GM21526 (cell line): ENCODE measurements at regions not wholly inside any gene's neighbourhood (a gene's known extent, or its start where the extent isn't known, plus 50 kb on each side); places are given as distances from the start of the nearest gene placed in this dataset.

ENCODE experiments used
- ATAC-seq: cut with Tn5 transposase; IDR thresholded peaks from one replicate; pipeline ENCODE4 v1.9.1; 2021; ENCODE audit warnings: moderate library complexity; ENCODE audit not compliant: unreplicated experiment, low FRiP score

DNA sequence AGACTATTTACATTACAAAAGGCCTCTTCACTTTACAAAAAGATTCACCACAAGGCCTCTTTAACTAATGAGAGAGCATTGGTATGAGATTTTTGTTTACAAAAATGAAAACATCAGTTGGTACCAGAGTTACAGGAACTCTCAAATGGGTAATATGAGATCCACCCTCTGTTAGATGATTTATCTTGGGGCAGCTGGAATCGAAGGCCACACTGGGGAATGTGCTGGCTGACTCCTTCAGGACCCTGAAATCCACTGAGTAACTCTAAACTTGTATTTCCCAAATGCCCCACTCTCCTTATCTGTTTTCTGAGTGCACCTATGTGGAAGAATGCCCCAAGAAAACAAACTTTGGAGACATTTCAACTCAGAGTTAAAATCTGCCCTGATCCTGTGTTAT is 232.9 kb upstream of the F9 start:
- no peak for ATAC-seq

GRCh38 chrX:139293991-139294390 is 236.5 kb upstream of the F9 start:
- no peak for ATAC-seq

- no peak for ATAC-seq
Measured at GRCh38 chrX:139290310-139290709, 240.2 kb upstream of the F9 start.

DNA sequence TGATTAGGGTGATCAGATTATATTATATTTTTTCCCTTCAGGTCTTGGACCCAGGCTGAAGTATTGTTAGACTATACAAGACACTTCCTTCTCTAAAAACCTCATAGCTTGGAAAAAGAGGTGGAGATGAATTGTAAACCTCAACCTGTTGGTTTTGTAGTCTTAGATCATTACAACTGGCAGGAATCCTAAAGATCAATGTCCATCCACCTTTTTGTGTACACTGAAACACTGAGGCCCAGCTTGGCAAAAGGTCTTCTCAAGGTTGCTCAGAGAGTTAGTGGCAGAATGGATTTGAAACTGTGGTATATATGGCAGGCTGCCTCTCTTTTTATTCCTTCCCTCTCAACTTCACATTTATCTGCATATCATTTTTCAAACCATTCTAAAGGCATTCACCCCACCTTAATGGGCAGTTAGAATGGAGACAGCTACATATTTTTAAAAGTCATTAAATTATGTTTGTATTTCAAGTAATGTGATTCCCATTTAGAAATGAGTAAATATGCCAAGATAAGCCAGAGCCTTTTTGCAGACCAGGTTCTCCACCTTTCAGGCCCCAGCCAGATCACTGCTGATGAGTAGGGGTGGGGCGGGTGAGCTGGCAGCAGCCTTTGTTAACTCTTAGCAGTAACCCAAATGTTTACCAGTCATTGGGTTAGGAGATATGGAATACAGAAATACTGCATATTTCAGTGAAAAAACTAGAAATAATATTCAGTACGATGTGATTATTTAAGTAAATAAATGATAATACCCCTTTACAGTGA is 243.2 kb upstream of the F9 start:
- ATAC-seq, result no peak

DNA sequence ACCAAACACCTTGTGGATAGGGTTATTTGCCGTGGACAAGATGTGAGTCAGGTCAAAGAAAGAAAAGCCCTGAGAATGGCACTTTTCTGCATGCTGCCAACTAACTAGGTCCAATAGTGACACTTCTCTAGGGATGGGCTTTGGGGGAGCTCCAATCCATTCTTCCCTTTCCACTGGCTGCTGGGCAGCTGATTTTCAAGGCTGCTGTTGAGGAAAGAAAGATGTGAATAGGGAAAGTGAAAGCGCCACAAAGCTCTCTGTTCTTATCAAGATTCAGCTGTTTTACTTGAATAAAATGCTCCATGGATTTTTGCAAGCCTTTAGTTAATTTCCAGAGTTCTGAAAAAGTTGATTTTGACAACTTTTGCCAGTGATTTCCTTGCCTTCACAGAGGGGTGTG is 244.2 kb upstream of the F9 start:
- no peak for ATAC-seq

DNA sequence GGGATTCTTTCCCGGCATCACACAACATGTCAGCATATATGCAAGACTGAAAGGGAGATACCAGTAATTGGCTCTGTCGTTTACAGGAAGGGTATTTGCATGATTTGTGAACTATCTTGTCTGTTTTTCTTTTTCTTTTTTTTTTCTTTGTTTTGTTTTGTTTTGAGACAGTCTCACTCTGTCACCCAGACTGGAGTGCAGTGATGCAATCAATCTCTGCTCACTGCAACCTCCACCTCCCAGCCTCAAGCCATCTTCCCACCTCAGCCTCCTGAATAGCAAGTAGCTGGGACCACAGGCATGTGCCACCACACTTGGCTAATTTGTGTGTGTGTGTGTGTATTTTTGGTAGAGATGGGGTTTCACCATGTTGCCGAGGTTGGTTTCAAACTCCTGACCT is 262.7 kb upstream of the F9 start:
- ATAC-seq, result no peak

GRCh38 chrX:139246295-139246694 is 284.2 kb upstream of the F9 start:
- no peak for ATAC-seq

DNA sequence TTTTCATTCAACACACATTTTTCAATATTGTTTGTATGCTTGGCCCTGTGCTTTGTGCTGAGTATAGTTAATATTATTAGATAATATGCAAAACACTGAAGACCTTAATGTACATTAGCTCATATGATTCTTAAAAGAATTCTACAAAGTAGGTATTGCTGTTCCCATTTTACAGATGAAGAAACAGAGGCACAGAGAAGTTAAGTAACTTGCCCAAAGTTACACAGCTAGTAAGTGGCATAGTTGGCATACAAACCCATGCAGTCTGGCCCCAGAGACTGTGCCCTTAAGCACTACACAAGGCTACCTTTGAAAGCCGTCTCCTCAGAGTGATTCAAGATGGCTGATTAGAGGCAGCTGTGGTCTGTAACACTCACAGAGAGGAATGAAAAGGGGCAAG is 293.4 kb upstream of the F9 start:
- ATAC-seq, result no peak

GRCh38 chrX:139234898-139235297 is 295.6 kb upstream of the F9 start:
- no peak for ATAC-seq

DNA sequence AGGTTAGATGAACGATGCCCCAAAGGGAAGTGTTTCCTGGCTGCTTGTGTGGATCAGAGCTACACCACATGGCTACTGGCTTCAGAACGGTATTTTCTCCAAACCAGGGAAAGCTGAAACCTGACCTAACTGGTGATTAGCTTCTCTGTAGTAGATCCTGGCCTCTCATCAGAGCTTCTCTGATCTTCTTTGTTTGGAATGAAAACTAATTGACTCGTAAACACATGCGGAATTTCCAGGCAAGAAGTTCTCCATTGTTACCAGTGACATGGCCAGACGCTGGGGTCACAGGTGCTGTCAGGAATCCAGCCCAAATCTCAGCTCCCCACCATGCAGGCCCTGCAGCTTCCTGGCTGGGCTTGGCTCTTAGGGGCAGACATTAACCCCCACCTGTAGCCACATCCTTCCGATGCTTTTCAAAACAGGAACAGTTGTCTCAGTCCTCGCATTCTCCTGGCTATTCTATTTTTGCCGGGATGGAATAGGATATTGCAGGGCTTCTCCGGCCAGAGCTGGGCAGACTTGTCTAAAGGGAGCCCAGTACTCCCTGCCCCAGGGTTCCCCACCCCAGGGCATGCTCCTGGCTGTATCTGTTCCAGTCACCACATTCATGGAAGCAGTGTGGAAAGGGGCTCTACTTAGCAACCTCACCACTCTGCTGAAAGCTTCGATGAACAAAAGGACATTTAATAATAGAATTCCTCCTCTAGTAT is 305.4 kb upstream of the F9 start:
- no peak for ATAC-seq

DNA sequence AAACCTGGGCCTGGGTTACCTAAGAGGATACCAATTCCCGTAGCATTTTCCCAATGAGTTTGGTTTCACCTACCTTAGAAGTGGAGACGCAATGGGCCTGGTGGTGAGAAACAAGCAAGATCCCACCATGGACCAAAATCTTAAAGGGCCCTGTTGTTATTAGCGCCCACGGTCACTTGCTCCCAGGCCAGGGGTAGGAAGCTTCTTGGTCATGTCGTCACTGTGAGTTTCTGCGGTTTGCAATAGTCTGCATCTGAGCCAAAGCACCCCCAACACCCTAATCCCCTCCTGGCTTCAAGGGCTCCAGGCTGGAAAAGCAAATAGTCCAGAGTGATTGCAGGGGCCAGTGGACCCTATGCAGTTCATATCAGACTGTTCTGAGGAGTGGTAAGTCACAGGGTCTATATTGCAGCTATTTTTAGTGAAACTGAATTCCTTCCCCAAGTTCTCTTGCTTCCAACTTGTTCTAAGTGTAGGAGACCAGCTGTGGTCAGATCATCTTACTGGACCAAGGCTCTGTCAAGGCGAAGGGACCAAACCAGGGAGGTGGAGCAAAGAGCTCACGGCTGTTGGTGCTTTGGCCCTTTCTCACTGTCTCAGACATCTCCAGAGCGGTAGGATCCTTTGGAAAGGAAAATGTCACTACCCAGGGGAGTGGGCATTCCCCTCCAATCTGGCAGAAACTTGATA is 307.9 kb upstream of the F9 start:
- ATAC-seq, result no peak

GRCh38 chrX:139213241-139213709 is 317.3 kb upstream of the F9 start:
- no peak for ATAC-seq

- ATAC-seq, result no peak
Measured at GRCh38 chrX:139211568-139212182, 318.9 kb upstream of the F9 start.

DNA sequence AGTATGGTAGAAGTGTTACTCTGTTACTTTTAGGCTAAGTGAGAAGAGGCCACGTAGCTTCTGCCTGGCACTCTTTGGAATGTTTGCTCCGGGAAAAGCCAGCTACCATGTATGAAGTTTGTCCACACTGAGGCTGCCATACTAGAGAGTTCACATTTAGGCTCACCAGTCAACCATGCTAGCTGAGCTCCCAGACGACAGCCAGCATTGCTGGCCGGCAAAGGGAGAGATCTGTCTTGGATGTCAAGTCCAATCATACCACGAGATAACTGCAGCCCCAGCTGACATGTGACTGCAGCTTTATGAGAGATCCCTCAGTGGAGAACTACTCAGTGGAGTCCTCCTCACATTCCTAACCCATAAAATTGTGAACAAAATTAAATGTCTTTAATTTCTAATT is 321.2 kb upstream of the F9 start:
- ATAC-seq, result no peak

DNA sequence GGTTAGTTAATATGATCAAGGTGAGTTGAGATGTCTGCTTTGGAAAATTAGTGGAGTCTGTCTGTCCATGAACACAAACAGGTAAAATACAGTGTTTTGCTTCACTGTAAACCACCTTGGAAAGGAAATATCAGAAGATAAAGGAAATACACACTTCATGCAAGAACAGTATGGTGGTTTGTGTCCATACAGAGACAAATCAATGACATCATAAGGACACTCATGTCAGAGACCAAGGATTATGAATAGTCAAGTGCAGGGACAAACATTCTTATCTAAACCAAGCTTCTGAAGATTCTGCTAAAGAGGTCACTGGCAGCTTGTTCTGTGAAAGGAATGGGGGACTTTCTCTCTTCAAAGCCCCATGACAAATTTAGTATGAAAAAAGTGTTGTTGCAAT is 322.9 kb upstream of the F9 start:
- no peak for ATAC-seq

GRCh38 chrX:139206914-139207313 is 323.6 kb upstream of the F9 start:
- no peak for ATAC-seq

- no peak for ATAC-seq
Measured at GRCh38 chrX:139204898-139205667, 325.5 kb upstream of the F9 start.

DNA sequence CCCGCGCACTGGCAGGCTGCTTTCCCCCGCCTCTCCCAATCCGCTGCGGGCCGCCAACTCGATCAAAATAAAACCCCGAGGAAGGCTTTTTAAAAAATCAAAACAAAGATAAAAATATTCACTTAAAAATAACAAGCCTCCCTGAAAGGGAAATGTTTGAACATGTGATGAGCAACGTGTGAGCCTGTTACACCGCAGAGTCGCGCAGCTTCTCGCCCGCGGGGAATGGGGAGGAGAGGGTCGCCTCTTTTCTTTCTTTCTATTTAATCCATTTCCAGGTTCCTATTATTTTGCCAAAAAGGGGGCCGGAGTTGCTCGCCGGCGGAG is 326.0 kb upstream of the F9 start:
- ATAC-seq, result no peak

DNA sequence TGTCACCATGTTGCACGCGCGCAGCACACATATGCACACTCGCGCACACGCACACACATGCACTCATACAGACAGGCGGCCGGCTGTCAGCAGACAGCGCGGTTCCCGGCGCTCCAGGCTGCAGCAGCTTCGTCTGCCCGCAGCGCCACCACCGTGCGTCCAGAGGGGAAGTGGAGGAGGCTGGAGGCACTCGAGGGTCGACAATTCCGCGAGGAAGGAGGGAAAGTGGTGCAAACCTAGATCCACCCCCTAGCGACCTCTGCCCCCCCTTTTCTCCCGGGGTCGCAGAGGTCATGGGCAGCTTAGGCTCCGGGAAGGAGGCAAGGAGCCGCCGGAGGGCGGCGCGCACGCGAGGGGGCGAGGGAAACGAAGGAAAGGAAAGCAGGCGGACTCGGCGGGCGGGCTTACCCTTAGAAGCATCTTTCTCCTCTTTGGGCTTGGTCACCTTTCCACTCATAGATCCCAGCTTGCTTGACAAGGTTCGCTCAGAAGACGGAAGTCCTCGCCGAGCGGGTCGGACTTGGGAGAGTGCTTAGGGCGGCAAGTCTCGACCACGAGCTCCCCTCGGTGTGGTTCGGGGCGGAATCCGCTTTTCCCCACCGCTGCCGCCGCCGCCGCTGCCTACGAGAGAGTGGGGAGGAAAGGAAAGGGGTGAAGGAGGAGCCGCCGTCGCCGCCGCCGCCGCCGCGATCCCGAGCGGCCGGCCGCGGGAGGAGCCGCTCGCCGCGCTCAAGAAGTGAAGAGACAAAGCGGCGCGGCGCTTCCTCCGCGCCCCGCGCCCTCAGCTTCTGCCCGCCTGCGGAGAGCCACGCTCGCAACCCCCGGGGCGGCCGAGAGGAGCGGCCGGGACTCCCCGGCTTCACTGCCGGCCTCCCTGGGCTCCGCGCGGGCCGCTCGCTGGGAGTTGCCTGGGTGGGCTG is 326.6 kb upstream of the F9 start:
- no peak for ATAC-seq
